Cardiac septum (tissue), 1 donor: ENCODE measurements at regions not wholly inside any gene's neighbourhood (a gene's known extent, or its start where the extent isn't known, plus 50 kb on each side); places are given as distances from the start of the nearest gene placed in this dataset.

Experiments
- DNase-seq: peaks from one replicate; pipeline ENCODE4 v3.0.0-alpha.2; 2020; ENCODE audit warnings: low spot score
- intact Hi-C: fragments of 100-400 bp; cut with DNase I; formaldehyde crosslinking; loops from one replicate; pipeline ENCODE4 v1.14.0; 2022
- donor health status: DM: no; HTN: no; CAD: no.

DNA sequence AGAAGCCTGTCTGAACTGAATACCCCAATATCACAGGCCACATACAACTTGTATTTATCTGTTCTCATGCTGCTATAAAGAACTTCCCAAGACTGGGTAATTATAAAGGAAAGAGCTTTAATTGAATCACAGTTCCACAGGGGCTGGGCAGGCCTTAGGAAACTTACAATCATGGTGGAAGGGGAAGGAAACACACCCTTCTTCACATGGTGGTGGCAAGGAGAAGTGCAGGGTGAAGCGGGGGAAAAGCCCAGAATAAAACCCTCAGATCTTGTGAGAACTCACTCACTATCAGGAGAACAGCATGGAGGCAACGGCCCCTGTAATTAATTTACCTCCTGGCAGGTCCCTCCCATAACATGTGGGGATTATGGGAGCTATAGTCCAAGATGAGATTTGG, 50.3 kb upstream of the FNDC1 start:
- intact Hi-C loops: no loop called here
- no peak for DNase-seq

DNA sequence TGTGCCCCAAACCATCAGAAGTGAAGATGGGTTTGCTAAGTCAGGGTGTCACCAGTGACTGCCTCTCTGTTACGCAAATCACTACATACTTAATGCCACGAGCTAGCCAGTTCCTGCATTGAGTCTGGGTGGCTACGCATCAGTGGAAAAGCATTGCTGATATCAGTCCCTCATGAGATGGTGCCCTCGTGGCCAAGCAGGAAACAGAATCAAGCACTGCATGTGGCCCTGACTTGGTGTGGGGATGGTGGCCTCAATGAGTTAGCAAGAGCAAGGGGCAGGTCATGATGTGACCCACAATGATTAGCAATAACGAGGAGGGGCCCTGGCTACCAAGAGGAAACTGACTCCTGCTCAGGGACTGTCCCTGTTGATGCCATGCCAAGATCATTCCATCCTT, 51.6 kb upstream of the FNDC1 start:
- intact Hi-C loops: no loop called here
- DNase-seq: no peak

DNA sequence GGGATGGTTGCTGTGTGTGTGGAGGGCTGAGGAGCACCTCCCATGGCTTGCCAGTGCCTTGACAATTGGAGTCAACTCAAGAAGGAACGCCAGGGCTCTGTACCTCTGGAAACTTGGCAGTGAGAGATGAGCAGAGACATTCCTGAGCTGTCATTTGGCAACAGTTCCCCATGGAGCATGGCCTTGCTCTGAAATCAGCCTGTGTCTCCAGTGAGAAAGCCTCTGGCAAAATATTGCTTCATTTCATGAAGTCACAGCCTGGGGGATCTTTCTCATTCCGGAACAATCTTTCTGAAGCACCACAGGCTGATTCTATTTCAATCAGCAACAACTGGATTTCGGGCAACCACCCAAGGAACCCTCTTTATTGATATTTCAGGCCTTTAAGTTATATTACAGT, 52.2 kb upstream of the FNDC1 start:
- intact Hi-C loops: no loop called here

DNA sequence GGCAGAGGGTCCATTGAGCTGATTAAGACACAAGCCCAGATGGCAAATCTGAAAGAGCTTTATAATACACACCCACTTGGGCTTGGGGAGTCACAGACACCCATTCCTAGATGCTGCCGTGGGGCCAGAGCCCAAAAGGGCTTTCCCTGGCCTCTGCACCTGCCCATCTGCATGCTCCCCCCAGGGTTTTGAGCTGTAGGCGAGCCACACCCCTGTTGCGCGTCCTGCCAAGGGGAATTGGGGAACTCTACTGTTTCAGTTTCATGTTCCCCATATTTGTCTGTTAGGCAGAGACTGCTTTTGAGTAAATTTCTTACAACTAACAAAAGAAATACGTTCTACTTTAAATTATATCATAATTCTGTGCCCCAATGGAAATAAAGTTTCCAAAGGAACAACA, 52.9 kb upstream of the FNDC1 start:
- intact Hi-C loops: no loop called here
- no peak for DNase-seq

More for the DNA sequence above, 52.2 kb upstream of the FNDC1 start:
- no peak for DNase-seq

GRCh38 chr6:159114569-159114968, 54.6 kb upstream of the FNDC1 start:
- intact Hi-C loops: no loop called here
- DNase-seq: no peak

GRCh38 chr6:159113223-159113622, 56.0 kb upstream of the FNDC1 start:
- DNase-seq: no peak
- intact Hi-C loops: no loop called here

- no peak for DNase-seq
- intact Hi-C loops: no loop called here
Measured at GRCh38 chr6:159112714-159113113, 56.5 kb upstream of the FNDC1 start.

- intact Hi-C loops: no loop called here
- no peak for DNase-seq
Measured at GRCh38 chr6:159110748-159111147, 58.5 kb upstream of the FNDC1 start.

- intact Hi-C loops: no loop called here
Measured at GRCh38 chr6:159110013-159110412, 59.2 kb upstream of the FNDC1 start.

DNA sequence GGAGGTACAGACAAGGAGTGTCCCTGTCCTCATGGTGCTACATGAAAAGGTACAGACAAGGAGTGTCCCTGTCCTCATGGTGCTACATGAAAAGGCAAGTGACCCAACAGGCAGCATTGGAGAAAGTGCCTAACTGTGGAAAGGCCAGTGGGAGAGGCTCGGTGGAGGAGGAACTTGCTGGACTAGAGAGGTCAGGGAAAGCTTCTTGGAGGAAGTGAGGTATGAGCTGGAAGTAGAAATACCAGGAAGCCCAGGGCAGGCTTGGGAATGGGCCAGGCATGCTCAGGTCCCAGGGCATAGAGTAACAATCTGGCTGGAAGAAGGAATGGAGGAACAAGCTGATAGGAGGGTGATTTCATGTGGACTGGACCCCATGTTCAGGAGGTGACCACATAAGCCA, 59.8 kb upstream of the FNDC1 start:
- no peak for DNase-seq
- intact Hi-C loops: loop anchor here (10.0 kb wide), 1 partner anchor 105 kb away; the partner anchor contains the start of gene RSPH3

More at GRCh38 chr6:159110013-159110412, 59.2 kb upstream of the FNDC1 start:
- DNase-seq: no peak

DNA sequence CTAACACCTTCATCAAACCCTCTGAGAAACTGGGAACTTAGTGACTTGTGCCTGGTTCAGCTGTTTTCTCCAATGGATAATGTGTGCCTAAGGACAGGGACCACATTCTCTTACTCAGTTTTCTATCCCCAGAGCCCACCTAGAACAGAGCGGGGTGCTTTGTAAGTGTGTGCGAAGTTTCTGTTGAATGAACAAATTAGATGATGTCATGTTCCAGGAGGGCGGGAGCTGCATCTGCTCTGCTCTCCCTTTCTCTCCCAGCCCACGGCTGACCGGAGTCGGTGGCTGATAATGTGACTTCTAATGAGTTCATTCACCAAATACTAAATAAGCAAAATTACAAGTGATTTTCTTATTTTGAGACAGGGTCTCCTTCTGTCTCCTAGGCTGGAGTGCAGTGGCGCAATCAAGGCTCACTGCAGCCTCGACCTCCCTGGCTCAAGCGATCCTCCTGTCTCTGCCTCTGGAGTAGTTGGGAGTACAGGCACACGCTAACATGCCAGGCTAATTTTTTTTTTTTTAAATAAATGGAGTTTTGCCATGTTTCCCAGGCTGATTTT, 60.7 kb upstream of the FNDC1 start:
- no peak for DNase-seq
- intact Hi-C loops: loop anchor here (10.0 kb wide), 1 partner anchor 104 kb away; the partner anchor contains the start of gene RSPH3

GRCh38 chr6:159107451-159108260, 61.5 kb upstream of the FNDC1 start:
- DNase-seq: no peak
- intact Hi-C loops: loop anchor here (10.0 kb wide), 1 partner anchor 103 kb away; the partner anchor contains the start of gene RSPH3

DNA sequence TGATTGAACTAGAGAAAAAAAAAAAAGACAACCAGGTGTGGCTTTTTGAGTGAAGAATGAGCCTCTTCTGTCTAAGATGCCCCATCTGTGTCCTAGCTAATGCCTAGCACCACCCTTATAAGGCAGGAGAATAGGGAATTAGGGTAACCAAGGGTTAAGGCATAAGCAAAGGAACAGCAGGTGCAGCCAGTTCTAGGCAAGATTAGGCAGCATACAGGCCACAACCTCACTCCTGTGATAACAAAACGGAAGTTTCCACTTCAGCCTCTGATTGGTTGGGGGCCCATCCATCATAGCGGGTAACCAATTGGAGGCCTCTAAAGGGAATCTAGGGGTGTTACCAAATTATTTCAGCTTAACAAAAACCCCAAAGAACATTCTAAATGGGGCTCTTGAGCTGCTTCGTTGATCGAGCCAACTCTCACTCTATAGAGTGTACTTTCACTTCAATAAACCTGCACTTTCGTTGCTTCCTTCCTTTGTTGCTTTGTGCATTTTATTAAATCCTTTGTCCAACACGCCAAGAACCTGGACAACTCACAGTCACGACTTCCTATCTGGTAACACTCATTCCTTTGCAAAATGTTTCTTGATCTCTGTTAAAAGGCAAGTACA, 61.9 kb upstream of the TAGAP start:
- DNase-seq: peak; percentile 93
- intact Hi-C loops: loop anchor here (10.0 kb wide), 1 partner anchor 102 kb away; the partner anchor contains the start of gene RSPH3

GRCh38 chr6:159105716-159106115, 60.9 kb upstream of the TAGAP start:
- intact Hi-C loops: loop anchor here (10.0 kb wide), 1 partner anchor 101 kb away; the partner anchor contains the start of gene RSPH3
- DNase-seq: no peak

DNA sequence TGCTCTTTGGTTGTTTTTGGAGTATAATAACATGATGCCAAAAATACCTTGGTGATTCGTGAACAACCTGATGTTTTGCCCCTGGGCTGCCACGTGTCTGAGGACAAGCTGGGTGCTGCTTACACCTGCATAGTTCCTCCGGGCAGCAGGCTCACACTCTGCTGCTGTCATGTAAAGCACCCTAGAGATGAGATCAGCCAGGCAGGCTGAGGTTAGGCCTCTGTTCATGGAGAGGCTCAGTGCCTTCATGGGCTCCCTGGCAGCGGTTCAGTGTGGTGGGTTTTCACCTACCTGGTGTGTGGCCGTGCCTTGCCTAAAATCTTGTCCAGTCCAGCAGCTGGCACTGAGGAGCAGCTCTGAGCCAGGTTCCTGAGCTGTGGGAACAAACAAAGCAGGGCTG, 60.1 kb upstream of the TAGAP start:
- intact Hi-C loops: loop anchor here (5.0 to 10.0 kb wide), 2 partner anchors 63 to 100 kb away; partner anchors contain the start of genes RSPH3 and TAGAP
- DNase-seq: no peak

DNA sequence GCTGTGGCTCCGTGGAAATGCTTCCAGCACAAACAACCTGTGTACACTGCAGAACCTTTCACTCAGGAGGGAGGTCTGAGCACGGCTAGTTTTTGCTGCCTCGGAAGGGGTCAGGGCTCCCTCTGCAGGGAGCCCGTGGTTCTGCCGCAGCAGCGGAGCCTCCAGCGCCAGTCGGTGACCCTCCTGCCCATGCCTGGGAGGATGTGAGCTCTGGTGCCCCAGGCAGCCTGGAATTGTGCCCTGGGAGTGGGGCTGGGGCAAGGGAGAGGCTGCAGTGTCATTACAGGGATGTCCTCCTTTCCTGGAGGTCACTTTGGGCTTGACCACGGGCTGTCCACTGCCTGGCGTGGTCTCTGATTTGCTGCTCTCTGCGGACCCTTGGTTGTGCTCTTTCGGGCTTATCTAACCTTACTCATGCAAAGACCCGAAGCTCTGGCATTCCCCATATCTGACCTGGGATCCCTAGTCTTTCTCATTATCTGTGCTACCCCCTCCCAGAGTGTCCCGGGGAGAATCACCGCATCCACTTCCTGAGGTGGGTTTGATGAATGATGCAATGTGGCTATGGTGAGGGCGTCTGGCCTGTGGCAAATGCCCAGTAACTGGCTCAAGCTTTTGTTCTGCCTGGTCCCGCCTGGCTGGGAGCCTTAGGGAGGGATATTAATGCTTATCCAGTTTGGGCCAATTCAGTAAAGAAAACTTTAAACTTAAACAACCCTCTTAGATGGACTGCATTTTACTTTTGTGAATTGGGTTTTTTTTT, 59.6 kb upstream of the TAGAP start:
- DNase-seq: peak; percentile 87
- intact Hi-C loops: loop anchor here (5.0 to 10.0 kb wide), 2 partner anchors 62 to 100 kb away; partner anchors contain the start of genes RSPH3 and TAGAP

DNA sequence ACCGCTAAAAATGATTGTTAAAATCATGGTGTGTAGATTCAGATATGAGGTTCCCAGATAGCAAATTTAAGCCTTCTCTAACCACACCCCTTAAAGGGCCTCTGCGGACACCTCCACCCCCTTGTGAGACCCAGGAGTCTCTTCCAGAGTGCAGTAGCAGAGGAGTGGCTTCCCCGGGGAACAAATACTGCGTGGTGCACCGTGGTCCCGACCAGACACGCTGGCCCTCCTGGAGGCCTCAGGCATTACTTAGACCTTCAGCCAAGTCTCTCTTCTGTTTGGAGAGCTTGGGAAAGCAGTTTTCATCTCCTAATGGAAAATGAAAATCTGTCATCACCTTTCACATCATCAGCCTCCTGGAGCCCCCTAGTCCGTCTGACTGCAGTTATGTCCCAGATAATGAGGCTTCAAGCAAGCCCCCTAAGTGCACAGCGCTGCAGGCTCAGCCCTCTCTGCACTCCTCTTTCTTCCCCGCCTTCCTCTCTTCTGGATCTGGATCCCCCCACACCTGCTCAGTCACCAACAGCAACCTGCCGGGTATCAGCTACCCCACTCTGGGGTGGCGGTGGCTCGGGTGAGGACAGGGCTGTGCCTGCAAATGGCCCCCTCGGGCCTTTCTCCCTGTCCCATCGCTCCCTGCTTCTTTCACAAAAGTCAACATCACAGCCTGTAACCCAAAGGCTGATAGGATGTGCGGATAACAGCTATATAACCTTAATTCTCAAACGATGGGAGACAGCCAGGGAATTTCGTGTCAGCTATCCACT, 58.8 kb upstream of the TAGAP start:
- intact Hi-C loops: loop anchor here (5.0 to 10.0 kb wide), 2 partner anchors 61 to 99 kb away; partner anchors contain the start of genes RSPH3 and TAGAP
- DNase-seq: no peak

DNA sequence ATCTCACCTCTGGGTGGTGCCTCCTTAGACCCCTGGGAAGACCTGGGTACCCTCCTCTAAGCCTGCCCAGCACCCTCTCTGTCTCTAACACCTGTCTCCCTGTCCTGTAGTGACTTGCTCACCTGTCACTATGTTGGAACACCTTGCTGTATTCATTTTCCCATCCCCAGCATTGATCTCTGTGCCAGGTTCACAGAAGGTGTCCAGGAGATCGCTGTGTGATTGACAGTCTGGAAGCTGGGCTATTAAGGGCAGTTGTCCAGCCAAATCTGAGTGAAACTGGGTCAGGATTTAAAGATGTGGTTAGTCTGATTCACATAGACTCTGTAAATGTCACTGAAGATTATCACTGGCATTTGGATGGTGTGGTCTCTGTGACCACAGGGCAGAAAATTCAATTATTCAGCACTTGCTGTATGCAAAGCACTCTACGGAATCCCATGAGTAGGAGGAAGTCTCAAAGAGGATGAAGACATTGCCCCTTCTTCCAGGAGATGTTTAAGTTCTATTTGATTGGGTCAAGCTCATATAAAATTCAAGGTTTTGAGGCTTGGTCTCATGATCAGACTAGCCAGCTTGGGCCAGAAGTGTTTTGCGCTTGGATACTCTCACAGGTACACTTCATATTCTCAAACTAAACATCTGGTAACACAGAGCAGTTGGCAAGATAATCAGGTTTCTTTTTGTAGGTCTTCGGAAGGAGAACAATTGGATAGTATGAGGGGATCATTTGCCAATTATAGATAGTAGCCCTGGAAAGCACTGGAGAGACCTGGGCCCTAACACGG, 57.8 kb upstream of the TAGAP start:
- intact Hi-C loops: loop anchor here (5.0 to 10.0 kb wide), 2 partner anchors 60 to 98 kb away; partner anchors contain the start of genes RSPH3 and TAGAP
- no peak for DNase-seq
